ENCODE measurements at regions not wholly inside any gene's neighbourhood (a gene's known extent, or its start where the extent isn't known, plus 50 kb on each side); places are given as distances from the start of the nearest gene placed in this dataset.
"Not testable (repeated sequence)": the region's sequence is repeated elsewhere in the genome, so short reads cannot be mapped to it uniquely, and the experiment has no call there.

DNA sequence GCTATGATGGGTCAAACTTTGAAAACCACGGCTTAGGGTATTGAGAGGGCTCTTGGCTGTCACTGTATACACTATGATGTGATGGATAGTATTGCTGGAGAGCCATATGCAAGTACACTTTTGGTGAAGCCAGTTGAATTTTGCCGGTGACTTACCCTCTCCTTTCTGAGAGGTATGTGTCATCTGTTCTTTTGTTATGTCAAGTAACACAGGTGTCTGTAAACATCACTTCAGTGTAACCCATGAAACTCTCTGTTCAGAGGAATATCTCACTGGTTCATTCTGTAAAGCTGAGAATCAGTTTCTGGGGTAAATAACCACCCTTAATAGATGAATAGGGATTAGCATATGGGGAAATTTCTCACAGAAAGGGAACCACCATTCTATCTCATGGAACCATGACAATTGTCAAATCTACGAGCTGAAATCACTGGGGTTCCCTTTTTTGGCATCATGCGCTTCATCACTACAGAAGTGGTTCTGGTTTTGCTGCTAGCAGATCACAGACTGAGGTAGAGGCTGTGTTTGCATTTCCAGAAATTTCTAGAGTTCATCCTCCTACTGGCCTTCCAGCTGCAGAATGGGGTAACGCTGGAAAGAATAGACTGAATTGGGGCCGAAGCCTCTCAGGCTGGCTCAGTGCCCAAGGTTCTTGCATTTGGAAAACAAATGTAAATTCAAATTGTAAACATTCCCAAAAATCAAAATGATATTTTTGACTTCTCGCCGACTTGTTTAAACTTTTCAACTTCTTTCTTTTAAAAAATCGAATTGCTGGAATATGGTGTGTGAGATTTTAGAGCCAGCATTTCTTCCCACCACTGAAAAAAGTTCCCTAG lies 83.3 kb upstream of the CREB5 start:
- POLR2A ChIA-PET, result no interaction called here
- CTCF ChIA-PET, result interaction anchor here (1.4 to 1.5 kb wide), 2 partner anchors 12 to 32 kb away, joined by 3 to 5 read pairs; no protein-coding TSS in a partner anchor
- DNase-seq (ENCODE audit: extremely low spot score), result no peak
- TF ChIP-seq, protein P1, sequence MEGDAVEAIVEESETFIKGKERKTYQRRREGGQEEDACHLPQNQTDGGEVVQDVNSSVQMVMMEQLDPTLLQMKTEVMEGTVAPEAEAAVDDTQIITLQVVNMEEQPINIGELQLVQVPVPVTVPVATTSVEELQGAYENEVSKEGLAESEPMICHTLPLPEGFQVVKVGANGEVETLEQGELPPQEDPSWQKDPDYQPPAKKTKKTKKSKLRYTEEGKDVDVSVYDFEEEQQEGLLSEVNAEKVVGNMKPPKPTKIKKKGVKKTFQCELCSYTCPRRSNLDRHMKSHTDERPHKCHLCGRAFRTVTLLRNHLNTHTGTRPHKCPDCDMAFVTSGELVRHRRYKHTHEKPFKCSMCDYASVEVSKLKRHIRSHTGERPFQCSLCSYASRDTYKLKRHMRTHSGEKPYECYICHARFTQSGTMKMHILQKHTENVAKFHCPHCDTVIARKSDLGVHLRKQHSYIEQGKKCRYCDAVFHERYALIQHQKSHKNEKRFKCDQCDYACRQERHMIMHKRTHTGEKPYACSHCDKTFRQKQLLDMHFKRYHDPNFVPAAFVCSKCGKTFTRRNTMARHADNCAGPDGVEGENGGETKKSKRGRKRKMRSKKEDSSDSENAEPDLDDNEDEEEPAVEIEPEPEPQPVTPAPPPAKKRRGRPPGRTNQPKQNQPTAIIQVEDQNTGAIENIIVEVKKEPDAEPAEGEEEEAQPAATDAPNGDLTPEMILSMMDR (IDR thresholded peaks at IDR 0.05; ENCODE audit: control extremely low read depth, extremely low read depth, low read depth, missing control alignments), result no peak

DNA sequence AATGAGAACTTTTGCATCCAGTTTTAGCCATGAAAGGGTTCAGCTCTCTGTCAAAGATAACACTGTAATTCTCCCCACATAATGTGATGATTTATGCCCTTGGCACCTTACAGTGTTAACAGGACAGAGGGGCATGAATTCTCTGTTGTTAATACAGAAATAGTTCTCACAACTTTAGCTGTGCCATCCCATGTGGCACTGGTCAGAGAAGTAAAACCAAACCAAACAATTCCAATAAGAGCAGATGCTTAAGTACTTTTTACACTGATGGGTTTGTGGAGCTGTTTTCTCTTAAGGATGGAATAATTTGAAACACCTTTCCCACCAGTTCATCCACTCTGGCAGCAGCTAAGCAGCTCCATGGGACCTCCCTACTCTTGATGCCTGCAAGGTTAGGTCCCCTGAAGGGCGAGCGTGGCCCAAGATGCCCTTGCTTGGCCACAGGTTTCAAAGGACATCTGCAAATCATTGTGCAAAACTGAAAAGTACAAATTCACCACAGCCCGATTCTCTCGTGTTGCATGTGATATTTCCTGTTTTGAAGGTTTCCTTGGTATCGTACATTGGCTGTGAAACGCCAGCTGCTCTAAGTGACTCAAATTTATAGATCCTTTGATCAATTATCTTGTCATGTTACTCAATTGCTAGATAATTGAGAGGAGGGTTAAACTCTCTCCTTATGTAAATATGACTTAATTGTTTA lies 82.5 kb upstream of the CREB5 start:
- TF ChIP-seq, protein P1 (IDR thresholded peaks at IDR 0.05; ENCODE audit: control extremely low read depth, extremely low read depth, low read depth, missing control alignments), result no peak
- ChIA-PET CTCF (interaction anchor here (1.4 to 1.5 kb wide), 2 partner anchors 13 to 33 kb away, joined by 3 to 5 read pairs; no protein-coding TSS in a partner anchor), POLR2A (no interaction called here)
- no peak for DNase-seq (ENCODE audit: extremely low spot score)

DNA sequence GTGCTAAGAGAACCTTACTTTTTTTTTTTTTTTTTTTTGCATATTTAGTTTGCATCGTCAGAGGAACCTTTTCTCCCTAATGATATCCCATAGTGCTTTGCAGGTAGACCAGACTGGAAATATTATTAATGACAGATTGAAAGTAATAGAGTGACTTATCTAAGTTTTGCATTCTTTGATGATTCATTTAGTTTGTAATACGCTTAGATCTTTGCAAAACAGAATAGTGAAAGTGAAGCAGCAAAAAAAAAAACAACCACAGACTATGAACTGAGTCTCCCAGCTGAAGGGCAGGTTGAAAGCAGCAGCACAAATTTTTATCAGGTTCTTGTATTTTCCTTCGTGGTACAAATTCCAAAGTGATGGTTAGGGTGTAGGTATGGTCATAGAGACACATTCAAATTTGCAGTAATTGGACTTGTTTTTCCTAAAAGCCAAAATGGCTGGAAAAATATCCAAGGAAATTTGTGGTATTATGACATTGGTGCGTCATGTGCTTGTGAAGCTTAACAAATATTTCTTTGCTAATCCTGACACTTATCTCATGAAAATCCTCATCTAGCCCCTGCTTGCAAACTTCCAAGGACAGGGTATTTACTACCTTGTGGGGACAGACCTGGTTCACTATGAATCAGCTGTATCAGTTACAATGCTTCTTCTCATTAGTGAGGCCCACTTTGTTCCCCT lies 81.8 kb upstream of the CREB5 start:
- ChIA-PET POLR2A (no interaction called here), CTCF (interaction anchor here (1.1 to 1.4 kb wide), 2 partner anchors 14 to 31 kb away, joined by 3 to 5 read pairs; no protein-coding TSS in a partner anchor)
- DNase-seq (ENCODE audit: extremely low spot score), result no peak
- TF ChIP-seq, protein P1 (IDR thresholded peaks at IDR 0.05; ENCODE audit: control extremely low read depth, extremely low read depth, low read depth, missing control alignments), result no peak

DNA sequence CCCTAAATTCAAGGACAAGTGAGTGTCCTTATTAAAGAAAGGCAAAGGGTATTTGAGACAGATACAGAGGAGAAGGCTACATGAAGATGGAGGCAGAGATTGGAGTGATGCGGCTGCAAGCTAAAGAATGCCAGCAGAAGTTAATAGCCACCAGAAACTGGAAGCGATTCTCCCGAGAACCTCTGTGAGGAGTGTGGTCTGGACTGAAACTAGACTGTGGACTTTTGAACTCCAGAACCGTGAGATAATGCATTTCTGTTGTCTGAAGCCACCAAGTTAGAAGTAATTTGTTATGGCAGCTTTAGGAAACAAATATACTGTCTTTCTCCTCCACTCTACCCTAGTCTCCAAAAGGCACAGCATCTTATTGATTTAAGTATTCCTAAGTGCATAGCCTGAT lies 80.3 kb upstream of the CREB5 start:
- TF ChIP-seq, protein P1 (IDR thresholded peaks at IDR 0.05; ENCODE audit: control extremely low read depth, extremely low read depth, low read depth, missing control alignments), result no peak
- ChIA-PET CTCF (interaction anchor here (1.0 kb wide), 1 partner anchor 26 kb away, joined by 3 read pairs; no protein-coding TSS in a partner anchor), POLR2A (no interaction called here)
- no peak for DNase-seq (ENCODE audit: extremely low spot score)

DNA sequence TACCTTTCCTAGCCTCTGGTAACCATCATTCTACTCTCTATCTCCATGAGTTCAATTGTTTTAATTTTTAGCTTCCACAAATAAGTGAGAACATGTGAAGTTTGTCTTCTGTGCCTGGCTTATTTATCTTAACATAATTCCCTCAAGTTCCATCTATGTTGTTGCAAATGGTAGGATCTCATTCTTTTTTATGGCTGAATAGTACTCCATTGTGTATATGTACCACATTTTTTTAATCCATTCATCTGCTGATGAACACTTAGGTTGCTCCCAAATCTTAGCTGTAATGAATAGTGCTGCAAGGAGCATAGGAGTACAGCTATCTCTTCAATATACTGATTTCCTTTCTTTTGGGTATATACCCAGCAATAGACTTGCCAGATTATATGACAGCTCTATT lies 78.8 kb upstream of the CREB5 start:
- POLR2A ChIA-PET; DNase-seq (ENCODE audit: extremely low spot score): not testable (repeated sequence)
- CTCF ChIA-PET, result interaction anchor here (0.8 to 1.1 kb wide), 2 partner anchors 30 to 37 kb away, joined by 3 read pairs; no protein-coding TSS in a partner anchor

DNA sequence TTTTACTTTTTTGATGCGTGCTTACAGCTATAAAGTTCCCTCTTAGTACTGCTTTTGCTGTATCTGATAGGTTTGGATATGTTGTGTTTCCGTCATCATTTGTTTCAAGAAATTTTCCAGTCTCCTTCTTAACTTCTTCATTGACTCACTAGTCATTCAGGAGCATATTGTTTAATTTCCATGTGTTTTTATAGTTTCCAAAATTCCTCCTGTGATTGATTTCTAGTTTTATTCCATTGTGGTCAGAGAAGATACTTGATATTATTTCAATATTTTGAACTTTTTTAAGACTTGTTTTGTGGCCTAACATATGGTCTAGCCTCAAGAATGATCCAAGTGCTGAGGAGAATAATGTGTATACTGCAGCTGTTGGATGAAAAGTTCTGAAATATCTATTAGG lies 75.5 kb upstream of the CREB5 start:
- TF ChIP-seq, protein P1 (IDR thresholded peaks at IDR 0.05; ENCODE audit: control extremely low read depth, extremely low read depth, low read depth, missing control alignments), result no peak
- DNase-seq (ENCODE audit: extremely low spot score), result no peak
- ChIA-PET POLR2A (no interaction called here), CTCF (no interaction called here)

All from GM10248 (cell line).